Medulla oblongata (tissue), 1 donor: ENCODE measurements at regions not wholly inside any gene's neighbourhood (a gene's known extent, or its start where the extent isn't known, plus 50 kb on each side); places are given as distances from the start of the nearest gene placed in this dataset.

ENCODE experiments used
- DNase-seq: peaks from one replicate; pipeline ENCODE4 v3.0.0-alpha.2; 2015; ENCODE audit errors: extremely low spot score

DNA sequence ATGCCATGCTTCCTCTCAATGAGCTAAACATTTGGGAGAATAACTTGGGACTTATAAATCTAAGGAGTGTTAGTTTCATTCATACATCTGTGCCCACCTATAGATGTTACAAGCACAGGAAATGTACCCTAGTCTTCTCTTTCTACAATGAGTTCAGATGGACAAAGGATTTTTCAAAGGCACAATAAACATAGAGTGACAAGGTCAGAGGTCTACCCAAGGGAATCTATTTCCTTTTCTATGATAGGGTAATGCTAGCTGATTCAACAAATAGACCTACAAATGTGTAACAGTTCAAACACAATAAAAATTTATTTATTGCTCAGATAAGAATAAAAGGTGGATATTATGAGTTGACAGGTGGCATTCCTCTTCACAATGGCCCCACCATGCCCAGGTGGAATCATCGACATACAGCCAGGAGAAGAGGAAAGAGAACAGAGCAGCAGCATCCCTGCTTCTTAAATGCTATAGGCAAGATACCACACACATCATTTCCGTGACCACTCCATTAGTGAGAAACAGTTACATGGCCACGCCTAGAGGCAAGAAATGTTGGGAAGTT, 421.8 kb downstream of the HNRNPD start:
- no peak for DNase-seq

DNA sequence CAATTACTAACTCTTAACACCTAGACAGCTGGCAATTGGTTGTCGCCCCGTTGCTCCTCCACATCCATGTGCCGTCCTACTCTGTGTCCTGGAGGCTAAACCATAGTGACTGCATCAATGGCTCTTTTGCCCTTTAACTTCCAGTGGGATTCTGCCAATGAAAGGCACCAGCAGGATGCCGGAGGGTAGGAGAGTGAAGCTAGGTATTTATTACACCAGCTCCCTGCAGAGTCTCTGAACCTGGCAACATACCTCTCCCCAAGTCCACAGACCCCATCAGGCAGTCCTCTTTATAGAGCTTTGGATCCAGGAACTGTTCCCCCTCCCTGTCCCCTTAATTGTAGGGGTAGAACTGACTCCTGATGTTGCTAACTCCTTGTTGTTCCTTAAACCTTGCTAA, 426.8 kb downstream of the HNRNPD start:
- DNase-seq: no peak

DNA sequence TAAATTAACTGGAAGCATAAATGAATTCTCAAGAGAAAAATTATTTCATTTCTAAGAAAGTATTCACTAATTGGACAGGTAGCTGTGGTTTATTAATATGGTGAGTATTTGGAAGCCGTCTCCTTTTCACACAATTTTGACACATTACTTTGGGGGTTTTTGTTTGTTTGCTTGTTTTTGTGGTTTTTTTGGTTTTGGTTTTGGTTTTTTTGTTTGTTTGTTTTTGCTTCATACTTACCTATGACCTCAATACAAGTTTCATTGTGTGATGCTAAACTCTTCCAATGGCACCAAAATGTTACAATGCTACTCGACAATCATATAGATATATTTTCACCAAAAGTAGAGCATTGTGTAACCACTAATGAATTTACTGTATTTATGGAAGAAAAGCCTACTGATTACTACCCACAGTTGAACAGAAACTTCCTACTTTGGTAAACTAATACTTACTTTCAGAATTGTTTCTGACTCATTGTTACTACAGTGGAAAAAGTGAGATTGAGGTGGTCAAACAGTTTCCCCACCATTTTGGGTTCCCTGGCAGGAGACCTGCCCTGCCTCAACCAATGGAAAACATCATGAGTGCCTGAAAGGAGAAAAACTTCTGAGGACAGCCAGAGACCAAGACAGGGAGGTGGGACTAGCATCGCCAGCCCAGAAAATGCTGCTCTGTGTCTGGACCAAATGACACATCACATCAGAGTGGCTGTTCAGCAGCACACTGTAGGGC, 443.1 kb downstream of the HNRNPD start:
- DNase-seq: no peak

DNA sequence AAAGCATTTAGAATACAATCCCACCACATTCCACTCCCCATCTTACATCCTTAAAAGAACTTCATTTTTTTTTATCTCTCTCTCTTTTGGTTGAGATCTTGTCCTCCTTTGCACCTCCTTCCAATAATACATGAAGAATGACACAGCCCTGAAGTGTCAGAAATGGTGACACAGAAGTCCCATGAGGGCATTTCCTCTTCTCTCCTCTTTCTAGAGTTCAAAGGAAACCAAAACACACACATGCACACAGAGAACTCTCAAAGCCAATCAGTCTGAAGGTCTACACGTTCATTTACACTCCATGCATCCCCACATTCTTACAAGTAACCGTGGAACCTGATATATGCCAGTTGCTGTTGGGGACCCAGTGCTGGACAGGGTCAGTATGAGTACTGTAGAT, 450.7 kb downstream of the HNRNPD start:
- no peak for DNase-seq

DNA sequence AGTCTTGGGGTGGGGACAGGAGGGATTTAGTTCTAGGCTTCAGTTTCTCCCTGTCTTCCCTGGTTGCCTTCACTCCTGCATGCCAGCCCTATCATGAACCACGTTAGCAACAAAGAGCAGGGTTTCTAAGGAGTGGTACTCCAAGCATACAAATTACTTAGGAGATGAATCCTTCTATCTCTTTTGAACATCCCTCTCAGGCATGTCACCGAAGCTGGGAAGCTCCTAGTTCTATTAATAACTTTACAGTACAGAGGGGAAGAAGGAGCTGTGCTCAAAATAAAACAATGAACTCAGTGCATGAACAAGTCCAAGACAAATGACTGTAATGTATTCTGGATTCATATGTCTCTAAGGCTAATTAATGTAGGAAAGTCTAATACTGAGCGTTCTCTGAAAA, 450.6 kb upstream of the RASGEF1B start:
- no peak for DNase-seq

DNA sequence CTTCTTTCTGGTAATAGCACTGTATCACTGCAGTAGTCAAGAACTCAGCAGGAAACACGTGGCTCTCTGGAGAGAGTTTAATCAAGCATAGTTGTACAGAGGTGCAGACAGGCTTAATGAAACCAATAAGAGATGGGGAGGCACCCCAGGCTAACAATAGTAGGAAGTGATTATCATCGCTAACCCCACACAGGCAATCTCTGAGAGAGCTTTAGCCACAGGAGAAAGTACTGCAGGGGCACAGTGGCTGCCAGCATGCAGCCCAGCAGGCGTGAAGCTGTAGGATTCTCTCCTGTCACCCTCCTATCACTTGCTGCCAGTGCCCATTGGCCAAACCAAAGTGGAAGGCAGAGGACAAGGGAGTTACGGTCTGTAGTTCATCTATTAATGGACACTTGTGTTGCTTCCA, 450.0 kb upstream of the RASGEF1B start:
- no peak for DNase-seq

DNA sequence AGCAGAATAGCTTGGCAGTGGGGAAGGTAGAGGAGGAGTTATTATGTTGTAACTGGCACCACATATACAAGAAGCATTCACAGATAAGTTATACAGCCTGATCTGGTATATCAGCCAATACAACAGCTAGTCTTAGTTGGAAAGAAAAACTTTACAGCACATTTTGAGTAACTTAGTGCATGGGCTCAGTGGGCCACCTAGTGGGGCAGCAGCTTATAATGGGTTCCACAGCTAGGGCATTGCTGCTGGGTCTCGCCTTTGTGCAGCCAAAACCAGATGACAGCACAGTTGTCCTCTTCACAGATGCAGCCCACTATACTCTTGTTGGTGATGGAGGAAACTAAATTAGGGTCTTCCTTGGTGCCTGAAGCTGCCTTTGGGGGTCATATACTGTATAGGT, 448.1 kb upstream of the RASGEF1B start:
- no peak for DNase-seq

DNA sequence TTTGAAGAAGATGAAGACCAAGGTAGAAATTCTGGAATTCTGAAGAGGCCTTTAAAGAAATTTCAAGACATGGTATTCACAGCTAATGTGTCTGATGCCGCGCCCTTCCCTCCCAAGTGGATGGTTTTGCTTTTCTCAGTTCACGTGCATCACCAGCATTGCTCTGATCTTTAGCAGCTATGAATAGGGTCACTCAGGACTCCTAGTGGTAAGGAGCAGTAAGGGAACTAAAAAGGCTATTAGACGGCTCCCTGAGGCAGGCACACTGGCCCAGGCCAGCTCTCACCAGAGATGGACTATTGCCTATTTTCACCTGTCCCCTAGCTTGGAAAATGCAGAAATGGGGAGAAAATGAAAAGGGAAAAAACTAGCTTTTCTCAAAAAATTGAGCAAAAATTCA, 447.5 kb upstream of the RASGEF1B start:
- DNase-seq: no peak

DNA sequence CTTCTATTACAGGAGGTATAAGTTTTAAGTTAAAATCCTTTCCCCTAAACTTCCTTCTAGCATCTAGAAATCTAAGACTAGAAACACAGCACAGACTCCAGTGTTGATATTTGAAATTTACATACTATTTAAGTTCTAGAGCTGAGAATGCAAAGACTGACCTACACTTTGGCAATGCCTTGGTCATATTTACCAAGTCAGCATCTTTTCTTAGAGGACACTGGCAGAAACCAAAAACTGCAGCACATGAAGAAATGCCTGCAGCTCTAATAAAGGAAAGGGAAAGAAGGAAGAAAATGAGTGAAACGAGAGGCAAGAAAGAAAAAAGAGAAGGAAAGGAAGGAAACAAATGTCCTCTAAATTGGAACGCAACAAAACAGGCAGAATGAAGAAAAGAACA, 443.7 kb upstream of the RASGEF1B start:
- no peak for DNase-seq

DNA sequence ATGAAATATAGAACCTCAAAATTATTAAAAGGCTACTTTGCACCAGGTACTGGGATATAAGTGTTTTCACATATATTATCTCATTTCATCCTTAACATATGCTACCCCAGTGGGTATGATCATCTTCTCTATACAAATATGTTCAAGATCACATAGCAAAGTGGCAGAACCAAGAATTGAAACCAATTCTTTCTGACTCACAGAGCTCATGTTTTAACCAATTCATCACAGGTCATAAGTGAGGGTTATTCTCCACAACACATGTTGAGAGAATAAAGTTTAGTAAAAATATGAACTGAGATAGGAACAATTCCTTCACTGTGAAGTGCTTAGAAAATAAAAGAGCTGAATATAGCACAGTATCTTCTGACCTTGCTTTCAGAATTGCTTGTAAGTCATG, 442.9 kb upstream of the RASGEF1B start:
- no peak for DNase-seq

DNA sequence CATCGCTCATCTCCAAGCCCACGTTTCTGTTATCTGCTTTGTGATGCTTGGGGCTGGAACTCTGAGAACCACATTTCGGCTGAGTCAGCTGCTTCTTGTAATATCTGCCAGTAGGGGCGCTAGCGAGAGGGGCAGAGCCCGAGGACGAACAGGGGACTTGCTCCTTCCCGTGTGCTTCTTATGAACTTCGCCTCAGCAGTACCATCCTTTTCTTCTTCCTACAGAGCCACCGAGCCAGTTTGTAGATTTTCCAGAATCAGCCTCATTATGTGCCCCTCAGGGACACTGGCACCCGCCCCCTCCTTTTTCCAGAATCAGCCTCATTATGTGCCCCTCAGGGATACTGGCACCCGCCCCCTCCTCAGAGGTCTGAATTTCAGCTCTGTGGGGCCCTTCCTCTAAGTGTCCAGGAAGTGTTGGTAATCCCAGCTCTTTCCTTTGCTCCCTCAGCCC, 441.7 kb upstream of the RASGEF1B start:
- peak; percentile 31 for DNase-seq

DNA sequence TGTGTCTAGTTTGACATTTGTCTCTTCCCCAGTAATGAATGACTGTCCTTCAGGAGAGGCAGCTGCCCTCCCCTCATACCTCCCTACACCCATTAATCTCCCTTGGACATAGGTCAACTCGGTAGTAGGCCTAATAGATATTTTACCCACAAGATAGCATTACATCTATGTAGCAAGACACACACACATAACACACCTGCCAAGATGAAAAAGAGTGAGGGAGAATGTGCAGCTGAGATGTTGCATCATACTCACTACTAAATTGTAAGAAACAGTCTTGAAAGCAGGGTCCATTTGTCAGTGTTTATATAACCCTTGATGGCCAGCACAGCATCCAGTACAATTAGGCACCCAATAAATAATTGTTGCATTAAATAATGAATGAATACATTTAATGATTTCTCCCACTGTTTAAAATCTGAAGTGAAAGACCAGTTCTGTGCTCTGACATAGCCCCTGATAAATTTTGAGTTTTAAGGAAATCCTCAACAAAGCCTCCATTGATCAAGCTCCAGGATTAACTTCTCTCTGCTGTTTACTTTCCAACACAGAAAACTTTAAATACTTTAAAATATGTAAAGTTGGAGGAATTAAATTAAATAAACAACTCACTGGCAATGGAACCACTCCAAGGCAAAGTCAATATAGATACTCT, 440.8 kb upstream of the RASGEF1B start:
- DNase-seq: no peak

DNA sequence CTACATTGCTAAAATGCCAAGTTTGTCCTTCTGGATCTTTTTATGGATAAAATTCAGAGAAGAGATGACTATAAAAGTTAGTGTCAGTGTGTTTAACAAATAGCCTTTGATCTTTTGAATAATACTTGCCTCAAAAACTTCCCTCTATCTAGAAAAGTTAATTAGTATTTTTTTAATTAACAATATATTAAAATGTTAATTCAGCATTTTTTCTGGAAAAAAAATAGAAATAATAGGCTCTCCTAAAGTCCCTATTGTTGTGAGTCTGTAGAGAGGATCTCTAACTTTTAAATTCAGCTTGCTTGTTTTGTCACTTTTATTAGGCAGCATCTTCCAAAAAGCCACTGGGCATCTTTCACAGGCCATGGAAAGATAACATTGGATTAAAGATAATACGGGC, 435.2 kb upstream of the RASGEF1B start:
- no peak for DNase-seq

DNA sequence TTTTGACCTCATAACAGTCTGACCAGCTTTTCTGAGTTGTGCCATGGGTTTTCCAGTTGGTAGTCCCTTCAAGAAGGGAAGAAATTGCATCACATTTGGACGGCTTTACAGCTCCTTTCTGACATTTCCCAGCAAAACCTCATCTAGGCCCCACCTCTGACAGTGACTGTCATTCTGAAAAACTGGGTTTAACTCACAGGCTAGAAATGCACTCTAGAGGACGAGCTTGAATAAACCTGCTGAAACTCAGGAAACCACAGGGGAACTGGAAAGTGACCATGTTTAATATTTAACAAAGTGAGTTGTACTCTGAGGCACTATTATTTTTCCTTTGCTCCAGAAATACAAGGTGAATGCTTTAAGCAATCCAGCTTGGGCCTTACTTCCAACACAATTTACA, 434.3 kb upstream of the RASGEF1B start:
- no peak for DNase-seq

DNA sequence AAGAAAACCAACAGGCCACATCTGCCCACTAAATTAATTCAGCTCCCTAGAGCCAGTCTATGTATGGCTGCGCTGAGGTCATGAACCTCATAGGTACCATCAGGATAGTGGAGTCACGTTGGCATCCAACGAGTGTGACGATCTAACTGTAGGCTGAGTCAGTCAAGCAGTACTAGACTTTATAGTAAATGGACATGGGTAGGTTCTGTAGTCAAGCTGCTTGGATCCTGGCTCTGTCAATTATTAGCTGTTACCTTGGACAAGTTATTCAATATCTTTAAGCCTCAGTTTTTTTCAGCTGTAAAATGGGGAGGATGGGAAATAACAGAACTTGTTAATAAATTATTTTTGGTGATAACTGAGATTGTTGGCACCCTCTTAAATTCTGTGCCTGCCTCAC, 432.4 kb upstream of the RASGEF1B start:
- DNase-seq: no peak

DNA sequence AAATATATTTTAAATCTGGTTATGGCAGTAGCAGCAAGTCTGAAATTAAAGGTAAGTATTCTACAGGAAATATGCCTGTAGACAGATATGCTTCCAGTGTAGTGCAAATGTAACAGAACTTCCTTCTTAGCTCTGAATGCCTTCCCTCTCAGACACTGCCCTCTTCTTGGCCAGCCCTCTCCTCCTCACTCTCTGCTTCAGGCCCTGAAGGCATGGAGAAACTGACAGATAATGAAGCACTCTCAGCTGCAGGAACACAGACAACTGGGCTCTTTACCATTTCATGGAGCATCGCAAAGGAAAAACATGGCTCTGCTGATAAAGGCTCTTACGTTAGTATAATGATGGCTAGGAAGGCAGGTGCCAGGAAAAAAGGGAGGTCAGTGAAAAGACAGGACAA, 431.5 kb upstream of the RASGEF1B start:
- no peak for DNase-seq

DNA sequence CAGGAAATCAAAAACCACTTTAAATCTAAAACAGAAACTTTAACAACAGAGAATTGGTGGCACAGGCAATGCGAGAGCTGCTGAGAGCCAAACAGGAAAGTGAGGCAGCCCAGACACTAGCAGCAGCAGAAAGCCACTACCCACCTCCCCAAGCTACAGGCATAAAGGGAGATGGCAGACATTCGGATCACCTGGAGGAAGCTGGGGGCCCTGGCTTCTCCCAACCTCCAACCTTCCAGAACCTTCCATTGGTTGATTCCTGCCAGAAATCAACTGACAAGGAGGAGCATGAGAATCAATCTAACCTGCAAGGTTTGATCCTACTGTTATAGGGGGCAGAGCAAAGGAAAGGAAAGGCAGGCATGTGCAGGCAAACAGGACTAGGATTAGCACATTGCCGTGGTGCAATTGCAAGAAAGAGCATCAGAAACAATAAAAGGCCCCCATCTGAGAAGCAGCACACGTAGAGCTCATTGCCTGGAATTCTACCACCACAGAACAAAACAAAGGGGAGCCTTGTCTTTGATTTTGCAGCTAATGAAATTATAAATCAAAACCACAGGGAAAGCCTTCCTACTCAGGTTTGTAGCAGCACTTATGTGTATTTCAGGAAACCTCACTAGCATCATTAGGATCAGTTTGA, 427.3 kb upstream of the RASGEF1B start:
- peak; percentile 10 for DNase-seq

DNA sequence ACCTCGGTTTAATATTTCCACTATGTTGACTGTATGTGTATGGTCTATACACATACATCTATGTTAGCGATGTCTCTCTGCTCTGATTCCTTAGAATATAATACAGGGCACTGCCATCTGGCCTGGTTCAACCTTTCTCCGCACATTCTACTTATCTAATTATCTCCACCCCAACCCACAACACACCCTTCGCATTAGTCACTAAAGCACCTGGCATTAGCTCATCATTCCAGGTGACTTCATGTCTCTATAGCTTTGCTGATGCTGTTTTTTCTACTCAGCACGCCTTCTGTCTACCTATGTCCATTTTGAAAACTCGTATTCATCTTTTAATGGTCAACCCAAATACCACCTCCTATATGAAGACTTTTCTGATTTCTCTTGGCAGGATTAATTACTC, 425.2 kb upstream of the RASGEF1B start:
- no peak for DNase-seq

DNA sequence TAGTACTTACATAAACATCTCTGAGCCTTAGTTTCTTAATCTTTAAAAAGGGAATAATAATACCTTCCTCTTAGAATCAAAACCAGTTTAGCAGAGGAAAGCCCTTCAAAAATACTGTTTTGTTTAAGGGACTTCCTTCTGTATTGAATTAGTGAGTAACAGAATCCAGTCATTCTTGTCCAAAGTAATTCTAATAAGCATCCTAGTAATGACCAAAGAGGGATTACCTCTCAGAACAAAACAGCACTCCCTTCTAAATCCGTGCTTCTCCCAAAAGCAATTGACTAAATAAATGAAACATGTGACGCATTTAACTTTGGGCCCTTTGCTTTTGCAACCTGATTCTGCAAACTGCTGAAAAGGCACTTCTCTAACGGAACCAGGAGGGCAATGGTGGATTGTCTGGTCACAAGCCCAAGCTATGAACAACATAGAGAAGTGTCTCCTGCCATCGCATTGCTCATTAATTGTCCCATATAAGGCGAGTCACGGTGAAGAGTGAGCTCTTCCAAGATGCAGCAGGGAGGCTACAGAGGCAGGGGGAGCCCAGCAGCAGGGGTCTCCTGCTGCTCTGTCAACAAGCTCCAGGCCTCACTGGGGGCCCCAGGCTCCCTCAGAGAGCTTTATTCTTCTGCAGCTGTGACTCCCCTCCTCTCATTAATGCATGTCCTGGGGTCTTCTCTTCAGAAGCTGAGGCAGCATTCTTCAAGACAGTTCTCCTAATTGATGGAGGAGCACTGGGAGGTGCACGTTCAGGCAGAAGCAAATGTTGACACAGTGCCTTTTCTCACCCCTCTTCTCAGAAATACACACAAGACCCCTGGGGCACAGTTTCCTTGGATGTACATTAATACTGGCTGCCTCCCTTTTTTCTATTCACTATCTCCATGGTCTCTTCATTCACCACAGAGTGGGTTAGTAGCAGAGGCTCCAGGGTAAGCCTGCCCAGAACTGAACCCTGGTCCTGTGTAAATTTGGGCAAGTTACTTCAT, 419.6 kb upstream of the RASGEF1B start:
- no peak for DNase-seq

DNA sequence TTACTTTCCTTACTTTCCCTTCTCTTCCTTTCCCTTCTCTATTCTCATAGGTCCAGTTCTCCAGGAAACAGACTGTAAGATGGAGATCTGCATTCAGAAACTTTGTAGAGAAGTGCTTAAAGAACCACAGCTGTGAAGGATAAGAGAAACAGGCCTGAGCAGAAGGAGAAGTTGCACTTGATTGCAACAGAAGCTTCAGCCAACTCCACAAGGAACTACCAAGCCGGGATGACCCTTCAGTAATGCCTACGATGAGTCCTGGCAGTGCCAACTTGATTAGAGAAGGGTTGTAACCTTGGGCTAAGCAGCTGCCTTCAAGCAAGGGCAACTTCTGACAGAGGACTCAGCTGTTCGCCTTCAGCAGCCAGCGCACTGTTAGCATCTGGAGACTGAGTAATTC, 413.3 kb upstream of the RASGEF1B start:
- DNase-seq: no peak
